ENCODE measurements at regions not wholly inside any gene's neighbourhood (a gene's known extent, or its start where the extent isn't known, plus 50 kb on each side); places are given as distances from the start of the nearest gene placed in this dataset.

GRCh38 chr7:130973637-130974036, 239.6 kb upstream of the KLF14 start:
- Histone ChIP-seq H3K4me1 (ENCODE audit: control insufficient read depth, insufficient read depth, low read length) (no peaks in the 10 kb centered on the region), H3K36me3 (ENCODE audit: insufficient read depth, low read length) (peaks cover 4% of the 10 kb centered on the region), H3K4me3 (ENCODE audit: low read length) (no peak overlapping the region), H3K9me3 (replicated peaks; ENCODE audit: low read length) (no peaks in the 10 kb centered on the region), H3K27me3 (ENCODE audit: control insufficient read depth, insufficient read depth, low read length) (no peaks in the 10 kb centered on the region), H3K9ac (ENCODE audit: low read depth, low read length) (no peak overlapping the region), H3K4me2 (ENCODE audit: low read length) (no peak overlapping the region)

- no peak overlapping the region for H3K4me2 ChIP-seq (ENCODE audit: low read length)
- H3K4me3 ChIP-seq (ENCODE audit: low read length) = no peak overlapping the region
- no peaks in the 10 kb centered on the region for H3K27me3 ChIP-seq (ENCODE audit: control insufficient read depth, insufficient read depth, low read length)
- peaks cover 3% of the 10 kb centered on the region for H3K4me1 ChIP-seq (ENCODE audit: control insufficient read depth, insufficient read depth, low read length)
- no peak overlapping the region for H3K9ac ChIP-seq (ENCODE audit: low read depth, low read length)
- peaks cover 4% of the 10 kb centered on the region for H3K36me3 ChIP-seq (ENCODE audit: insufficient read depth, low read length)
- H3K9me3 ChIP-seq (replicated peaks; ENCODE audit: low read length) = no peaks in the 10 kb centered on the region
Measured at GRCh38 chr7:130974169-130974568, 240.2 kb upstream of the KLF14 start.

- Histone ChIP-seq H3K36me3 (ENCODE audit: insufficient read depth, low read length) (peaks cover 9% of the 10 kb centered on the region), H3K9me3 (replicated peaks; ENCODE audit: low read length) (no peaks in the 10 kb centered on the region), H3K4me1 (ENCODE audit: control insufficient read depth, insufficient read depth, low read length) (peaks cover 6% of the 10 kb centered on the region)
Measured at GRCh38 chr7:130974794-130975193, 240.8 kb upstream of the KLF14 start.

GRCh38 chr7:130975731-130976130, 241.7 kb upstream of the KLF14 start:
- peaks cover 6% of the 10 kb centered on the region for H3K4me1 ChIP-seq (ENCODE audit: control insufficient read depth, insufficient read depth, low read length)
- H3K4me2 ChIP-seq (ENCODE audit: low read length) = no peak overlapping the region
- no peak overlapping the region for H3K4me3 ChIP-seq (ENCODE audit: low read length)
- H3K9ac ChIP-seq (ENCODE audit: low read depth, low read length) = no peak overlapping the region
- peaks cover 11% of the 10 kb centered on the region for H3K36me3 ChIP-seq (ENCODE audit: insufficient read depth, low read length)
- H3K9me3 ChIP-seq (replicated peaks; ENCODE audit: low read length) = no peaks in the 10 kb centered on the region
- H3K27me3 ChIP-seq (ENCODE audit: control insufficient read depth, insufficient read depth, low read length) = no peaks in the 10 kb centered on the region

More at GRCh38 chr7:130974794-130975193, 240.8 kb upstream of the KLF14 start:
- Histone ChIP-seq H3K9ac (ENCODE audit: low read depth, low read length) (no peak overlapping the region), H3K27me3 (ENCODE audit: control insufficient read depth, insufficient read depth, low read length) (no peaks in the 10 kb centered on the region), H3K4me2 (ENCODE audit: low read length) (no peak overlapping the region), H3K4me3 (ENCODE audit: low read length) (no peak overlapping the region)

- H3K4me3 ChIP-seq (ENCODE audit: low read length) = no peak overlapping the region
- H3K9ac ChIP-seq (ENCODE audit: low read depth, low read length) = no peak overlapping the region
- H3K4me2 ChIP-seq (ENCODE audit: low read length) = no peak overlapping the region
- H3K36me3 ChIP-seq (ENCODE audit: insufficient read depth, low read length) = peaks cover 28% of the 10 kb centered on the region
- no peaks in the 10 kb centered on the region for H3K27me3 ChIP-seq (ENCODE audit: control insufficient read depth, insufficient read depth, low read length)
- H3K4me1 ChIP-seq (ENCODE audit: control insufficient read depth, insufficient read depth, low read length) = peaks cover 10% of the 10 kb centered on the region
- no peaks in the 10 kb centered on the region for H3K9me3 ChIP-seq (replicated peaks; ENCODE audit: low read length)
Measured at GRCh38 chr7:130982160-130982638, 248.2 kb upstream of the KLF14 start.

- no peak overlapping the region for H3K4me2 ChIP-seq (ENCODE audit: low read length)
- no peaks in the 10 kb centered on the region for H3K27me3 ChIP-seq (ENCODE audit: control insufficient read depth, insufficient read depth, low read length)
- H3K9ac ChIP-seq (ENCODE audit: low read depth, low read length) = no peak overlapping the region
- no peaks in the 10 kb centered on the region for H3K9me3 ChIP-seq (replicated peaks; ENCODE audit: low read length)
- peaks cover 13% of the 10 kb centered on the region for H3K4me1 ChIP-seq (ENCODE audit: control insufficient read depth, insufficient read depth, low read length)
- no peak overlapping the region for H3K4me3 ChIP-seq (ENCODE audit: low read length)
- H3K36me3 ChIP-seq (ENCODE audit: insufficient read depth, low read length) = peaks cover 30% of the 10 kb centered on the region
Measured at GRCh38 chr7:130982651-130983050, 248.6 kb upstream of the KLF14 start.

- H3K4me1 ChIP-seq (ENCODE audit: control insufficient read depth, insufficient read depth, low read length) = peaks cover 19% of the 10 kb centered on the region
- H3K9ac ChIP-seq (ENCODE audit: low read depth, low read length) = no peak overlapping the region
- no peaks in the 10 kb centered on the region for H3K9me3 ChIP-seq (replicated peaks; ENCODE audit: low read length)
- no peak overlapping the region for H3K4me2 ChIP-seq (ENCODE audit: low read length)
- H3K27me3 ChIP-seq (ENCODE audit: control insufficient read depth, insufficient read depth, low read length) = no peaks in the 10 kb centered on the region
- peaks cover 23% of the 10 kb centered on the region for H3K36me3 ChIP-seq (ENCODE audit: insufficient read depth, low read length)
- no peak overlapping the region for H3K4me3 ChIP-seq (ENCODE audit: low read length)
Measured at GRCh38 chr7:130985361-130985760, 251.4 kb upstream of the KLF14 start.

GRCh38 chr7:130986261-130986690, 252.3 kb upstream of the KLF14 start:
- Histone ChIP-seq H3K4me2 (ENCODE audit: low read length) (no peak overlapping the region), H3K9me3 (replicated peaks; ENCODE audit: low read length) (no peaks in the 10 kb centered on the region), H3K4me1 (ENCODE audit: control insufficient read depth, insufficient read depth, low read length) (peaks cover 19% of the 10 kb centered on the region), H3K36me3 (ENCODE audit: insufficient read depth, low read length) (peaks cover 23% of the 10 kb centered on the region), H3K9ac (ENCODE audit: low read depth, low read length) (no peak overlapping the region), H3K4me3 (ENCODE audit: low read length) (no peak overlapping the region), H3K27me3 (ENCODE audit: control insufficient read depth, insufficient read depth, low read length) (no peaks in the 10 kb centered on the region)

- no peak overlapping the region for H3K4me3 ChIP-seq (ENCODE audit: low read length)
- no peak overlapping the region for H3K9ac ChIP-seq (ENCODE audit: low read depth, low read length)
Measured at GRCh38 chr7:130987092-130987491, 253.1 kb upstream of the KLF14 start.

GRCh38 chr7:130988443-130988842, 254.4 kb upstream of the KLF14 start:
- no peak overlapping the region for H3K9ac ChIP-seq (ENCODE audit: low read depth, low read length)
- no peaks in the 10 kb centered on the region for H3K27me3 ChIP-seq (ENCODE audit: control insufficient read depth, insufficient read depth, low read length)
- H3K4me2 ChIP-seq (ENCODE audit: low read length) = no peak overlapping the region
- H3K9me3 ChIP-seq (replicated peaks; ENCODE audit: low read length) = no peaks in the 10 kb centered on the region
- H3K4me1 ChIP-seq (ENCODE audit: control insufficient read depth, insufficient read depth, low read length) = peaks cover 19% of the 10 kb centered on the region
- no peak overlapping the region for H3K4me3 ChIP-seq (ENCODE audit: low read length)
- H3K36me3 ChIP-seq (ENCODE audit: insufficient read depth, low read length) = peaks cover 10% of the 10 kb centered on the region

More at GRCh38 chr7:130987092-130987491, 253.1 kb upstream of the KLF14 start:
- Histone ChIP-seq H3K36me3 (ENCODE audit: insufficient read depth, low read length) (peaks cover 19% of the 10 kb centered on the region), H3K27me3 (ENCODE audit: control insufficient read depth, insufficient read depth, low read length) (no peaks in the 10 kb centered on the region), H3K4me1 (ENCODE audit: control insufficient read depth, insufficient read depth, low read length) (peaks cover 19% of the 10 kb centered on the region), H3K9me3 (replicated peaks; ENCODE audit: low read length) (no peaks in the 10 kb centered on the region), H3K4me2 (ENCODE audit: low read length) (no peak overlapping the region)

- Histone ChIP-seq H3K9ac (ENCODE audit: low read depth, low read length) (no peak overlapping the region), H3K27me3 (ENCODE audit: control insufficient read depth, insufficient read depth, low read length) (no peaks in the 10 kb centered on the region), H3K9me3 (replicated peaks; ENCODE audit: low read length) (no peaks in the 10 kb centered on the region), H3K4me3 (ENCODE audit: low read length) (no peak overlapping the region), H3K36me3 (ENCODE audit: insufficient read depth, low read length) (peaks cover 7% of the 10 kb centered on the region), H3K4me1 (ENCODE audit: control insufficient read depth, insufficient read depth, low read length) (peaks cover 23% of the 10 kb centered on the region), H3K4me2 (ENCODE audit: low read length) (no peak overlapping the region)
Measured at GRCh38 chr7:130989101-130989795, 255.2 kb upstream of the KLF14 start.

All from skeletal muscle satellite cell (primary cell).